Thoracic aorta (tissue), 2 donors: ENCODE measurements at regions not wholly inside any gene's neighbourhood (a gene's known extent, or its start where the extent isn't known, plus 50 kb on each side); places are given as distances from the start of the nearest gene placed in this dataset.

Experiments
- ATAC-seq: fragments of 150-250 bp; one replicate; pipeline ENCODE4 v1.8.0; 2017; ENCODE audit warnings: low read depth; ENCODE audit not compliant: insufficient number of reproducible peaks, low FRiP score
- DNase-seq: peaks from one replicate; pipeline ENCODE4 v3.0.0-alpha.2; 2020; ENCODE audit warnings: low spot score
- H3K27ac ChIP-seq, 2 donors: fragments of 200-600 bp; sonication (generic); 1 replicate in 1 of 2; 2 replicates in 1 of 2; pipeline ENCODE4 v1.5.1; 2016; ENCODE audit warnings: mild to moderate bottlenecking in 2 of 2, moderate library complexity in 2 of 2
- H3K27me3 ChIP-seq: fragments of 200-600 bp; sonication (generic); replicated peaks from 2 replicates; pipeline ENCODE4 v1.6.0; 2016; ENCODE audit warnings: mild to moderate bottlenecking; ENCODE audit not compliant: insufficient read depth
- H3K36me3 ChIP-seq: fragments of 200-600 bp; sonication (generic); one replicate; pipeline ENCODE4 v1.5.1; 2016
- H3K4me1 ChIP-seq, 2 donors: fragments of 200-600 bp; sonication (generic); 1 replicate in 1 of 2; 2 replicates in 1 of 2; pipeline versions ENCODE4 v1.5.1 to v1.6.0; 2016; ENCODE audit warnings: low read depth in 2 of 2, mild to moderate bottlenecking in 1 of 2; ENCODE audit not compliant: control insufficient read depth in 1 of 2
- H3K4me3 ChIP-seq: fragments of 200-600 bp; sonication (generic); 2 replicates; pipeline ENCODE4 v1.5.1; 2016; ENCODE audit warnings: mild to moderate bottlenecking
- H3K9me3 ChIP-seq: fragments of 200-600 bp; sonication (generic); 2 replicates; pipeline ENCODE4 v1.5.1; 2016
- TF ChIP-seq, protein P1 (sequence below): fragments of 200-600 bp; sonication (generic); IDR thresholded peaks from one replicate; pipeline ENCODE4 v1.5.1; 2019; ENCODE audit warnings: antibody characterized with exemption

DNA sequence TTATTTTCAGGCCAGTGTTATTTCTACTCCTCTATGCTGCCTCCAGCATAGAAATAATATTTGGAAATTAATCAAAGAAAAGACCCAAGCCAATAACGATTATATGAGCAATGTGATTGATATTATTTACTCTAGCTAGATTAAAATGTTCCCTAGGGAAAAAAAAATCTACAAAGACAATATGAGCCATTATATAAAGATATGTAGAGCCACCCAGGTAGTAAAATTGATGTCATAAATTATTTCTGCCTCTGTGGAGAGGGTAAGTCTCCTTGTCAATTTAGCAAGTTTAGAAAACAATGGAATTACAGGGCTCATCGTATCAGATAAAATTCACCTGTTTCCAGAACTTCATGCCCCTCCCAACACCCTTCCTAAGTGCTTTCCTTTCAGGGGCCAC lies 202.9 kb downstream of the RDH14 start:
- H3K4me1 ChIP-seq = no peaks in the 10 kb centered on the region
- ATAC-seq (no peak), DNase-seq (no peak)
- H3K27me3 ChIP-seq = no peaks in the 10 kb centered on the region
- TF ChIP-seq, protein P1, sequence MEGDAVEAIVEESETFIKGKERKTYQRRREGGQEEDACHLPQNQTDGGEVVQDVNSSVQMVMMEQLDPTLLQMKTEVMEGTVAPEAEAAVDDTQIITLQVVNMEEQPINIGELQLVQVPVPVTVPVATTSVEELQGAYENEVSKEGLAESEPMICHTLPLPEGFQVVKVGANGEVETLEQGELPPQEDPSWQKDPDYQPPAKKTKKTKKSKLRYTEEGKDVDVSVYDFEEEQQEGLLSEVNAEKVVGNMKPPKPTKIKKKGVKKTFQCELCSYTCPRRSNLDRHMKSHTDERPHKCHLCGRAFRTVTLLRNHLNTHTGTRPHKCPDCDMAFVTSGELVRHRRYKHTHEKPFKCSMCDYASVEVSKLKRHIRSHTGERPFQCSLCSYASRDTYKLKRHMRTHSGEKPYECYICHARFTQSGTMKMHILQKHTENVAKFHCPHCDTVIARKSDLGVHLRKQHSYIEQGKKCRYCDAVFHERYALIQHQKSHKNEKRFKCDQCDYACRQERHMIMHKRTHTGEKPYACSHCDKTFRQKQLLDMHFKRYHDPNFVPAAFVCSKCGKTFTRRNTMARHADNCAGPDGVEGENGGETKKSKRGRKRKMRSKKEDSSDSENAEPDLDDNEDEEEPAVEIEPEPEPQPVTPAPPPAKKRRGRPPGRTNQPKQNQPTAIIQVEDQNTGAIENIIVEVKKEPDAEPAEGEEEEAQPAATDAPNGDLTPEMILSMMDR = no peak
- no peak overlapping the region for H3K4me3 ChIP-seq
- no peak overlapping the region for H3K27ac ChIP-seq
- no peaks in the 10 kb centered on the region for H3K36me3 ChIP-seq
- no peaks in the 10 kb centered on the region for H3K9me3 ChIP-seq

DNA sequence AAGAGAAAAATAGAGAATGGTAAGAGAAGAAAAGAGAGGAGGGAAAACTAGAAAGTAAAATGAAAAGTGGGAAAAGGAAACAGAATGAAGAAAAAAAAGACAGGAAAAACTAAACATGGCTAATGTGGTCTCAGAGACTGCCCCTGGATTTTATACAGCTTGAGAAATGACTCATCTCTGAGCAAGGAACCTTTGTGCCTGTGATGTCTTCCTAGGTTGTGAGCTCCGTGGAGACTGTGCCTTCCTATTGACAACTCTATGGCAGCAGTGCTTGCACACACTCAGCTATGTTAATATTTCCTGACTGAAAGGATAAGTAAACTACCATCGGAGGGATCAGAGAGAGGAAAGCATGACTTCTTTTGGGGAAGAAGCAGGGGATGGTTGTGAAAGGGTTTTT lies 203.8 kb downstream of the RDH14 start:
- no peak for DNase-seq

DNA sequence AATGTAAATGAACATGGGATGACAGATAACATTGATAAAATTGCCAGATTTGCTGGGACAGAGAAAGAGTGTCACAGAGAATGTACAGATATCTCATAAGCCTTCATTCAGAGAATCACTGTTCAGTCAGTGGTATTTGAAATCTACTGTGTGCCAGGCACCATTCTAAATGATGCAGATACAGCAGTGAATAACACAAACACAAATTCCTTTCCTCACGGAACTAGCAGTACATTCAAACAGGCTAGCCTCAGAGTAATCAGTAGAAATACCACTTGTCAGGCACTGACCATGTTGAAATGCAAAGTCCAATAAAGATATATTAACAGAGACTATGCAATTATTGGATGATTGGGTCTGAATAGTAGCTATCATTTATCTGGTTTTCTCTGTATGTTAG lies 211.0 kb downstream of the RDH14 start:
- no peaks in the 10 kb centered on the region for H3K27me3 ChIP-seq
- no peak overlapping the region for H3K27ac ChIP-seq
- no peaks in the 10 kb centered on the region for H3K36me3 ChIP-seq
- H3K4me3 ChIP-seq = no peak overlapping the region
- peaks cover 0 to 16% of the 10 kb centered on the region in 2 donors for H3K4me1 ChIP-seq
- DNase-seq (no peak), ATAC-seq (no peak)
- H3K9me3 ChIP-seq = no peaks in the 10 kb centered on the region
- TF ChIP-seq, protein P1 = no peak

More for the DNA sequence above, 203.8 kb downstream of the RDH14 start:
- H3K27me3 ChIP-seq = no peaks in the 10 kb centered on the region
- no peaks in the 10 kb centered on the region for H3K9me3 ChIP-seq
- TF ChIP-seq, protein P1 = no peak
- ATAC-seq = no peak
- H3K4me1 ChIP-seq = no peaks in the 10 kb centered on the region
- no peaks in the 10 kb centered on the region for H3K36me3 ChIP-seq
- H3K4me3 ChIP-seq = no peak overlapping the region
- no peak overlapping the region for H3K27ac ChIP-seq

DNA sequence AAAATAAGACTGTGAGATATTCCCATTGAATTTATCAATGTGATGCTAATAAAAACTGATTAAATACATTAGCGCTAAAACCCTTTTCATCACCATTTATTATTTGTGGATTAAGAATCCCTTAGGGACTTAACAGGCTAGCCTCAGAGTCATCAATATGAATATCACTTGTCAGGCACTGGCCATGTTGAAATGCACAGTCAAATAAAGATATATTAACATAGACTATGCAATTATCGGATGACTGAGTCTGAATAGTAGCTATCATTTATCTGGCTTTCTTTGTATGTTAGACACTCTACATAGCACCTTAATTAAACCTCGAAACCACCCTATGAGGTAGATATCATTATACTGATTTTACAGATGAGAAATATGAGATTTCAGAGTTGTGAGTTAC lies 213.6 kb downstream of the RDH14 start:
- DNase-seq = no peak
- H3K36me3 ChIP-seq = no peaks in the 10 kb centered on the region
- H3K27me3 ChIP-seq = no peaks in the 10 kb centered on the region
- TF ChIP-seq, protein P1 = no peak
- H3K4me3 ChIP-seq = no peak overlapping the region
- ATAC-seq = no peak
- H3K4me1 ChIP-seq = peaks cover 0 to 16% of the 10 kb centered on the region in 2 donors
- no peak overlapping the region for H3K27ac ChIP-seq
- no peaks in the 10 kb centered on the region for H3K9me3 ChIP-seq

DNA sequence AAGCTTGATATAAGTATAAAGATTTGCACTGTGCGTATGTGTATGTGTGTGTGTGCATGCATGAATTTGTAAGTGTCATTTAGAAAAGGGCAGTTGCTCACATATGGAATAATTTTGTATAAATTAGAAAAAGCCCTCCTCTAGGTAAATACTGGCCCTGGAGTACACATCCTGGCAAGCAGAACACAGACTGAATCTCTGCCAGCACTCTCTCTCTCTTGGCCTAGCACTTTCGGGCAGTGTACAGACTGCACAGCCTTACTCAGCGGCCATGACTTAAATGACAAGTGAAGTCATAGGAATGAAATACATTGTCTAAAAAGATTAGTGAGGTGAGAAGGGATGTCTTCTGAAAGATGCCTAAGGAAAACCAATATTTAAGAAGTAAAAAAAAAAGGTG lies 214.1 kb downstream of the RDH14 start:
- ATAC-seq = no peak

More for the DNA sequence above, 214.1 kb downstream of the RDH14 start:
- no peak overlapping the region for H3K4me3 ChIP-seq
- no peaks in the 10 kb centered on the region for H3K27me3 ChIP-seq
- no peaks in the 10 kb centered on the region for H3K36me3 ChIP-seq
- DNase-seq = no peak
- H3K4me1 ChIP-seq = peaks cover 0 to 16% of the 10 kb centered on the region in 2 donors
- peak overlapping the region; percentile 30 to 33 for H3K27ac ChIP-seq
- no peaks in the 10 kb centered on the region for H3K9me3 ChIP-seq
- TF ChIP-seq, protein P1 = no peak
